DND-41 (cell line): ENCODE measurements at regions not wholly inside any gene's neighbourhood (a gene's known extent, or its start where the extent isn't known, plus 50 kb on each side); places are given as distances from the start of the nearest gene placed in this dataset.
"Not testable (repeated sequence)": the region's sequence is repeated elsewhere in the genome, so short reads cannot be mapped to it uniquely, and the experiment has no call there.

Source experiments
- ATAC-seq: fragments of 200-7000 bp; cut with Tn5 transposase; 3 replicates; pipeline ENCODE4 v1.9.1; 2021; ENCODE audit warnings: low read depth; ENCODE audit not compliant: insufficient read depth
- DNase-seq: peaks from one replicate; pipeline ENCODE4 v3.0.0-alpha.2; 2020
- H2AFZ ChIP-seq: 2 replicates; pipeline ENCODE4 v1.6.0; 2012; ENCODE audit warnings: low read depth, low read length
- H3K27ac ChIP-seq: 2 replicates; pipeline ENCODE4 v1.5.1; 2012; ENCODE audit warnings: low read length, inconsistent platforms
- H3K27me3 ChIP-seq: fragments of 200-600 bp; sonication (generic); 2 replicates; pipeline ENCODE4 v1.6.0; 2012; ENCODE audit warnings: low read length, mild to moderate bottlenecking, inconsistent platforms; ENCODE audit not compliant: insufficient read depth, poor library complexity
- H3K36me3 ChIP-seq: 2 replicates; pipeline ENCODE4 v1.5.1; 2012; ENCODE audit warnings: low read length, inconsistent platforms; ENCODE audit not compliant: insufficient read depth
- H3K4me1 ChIP-seq: 2 replicates; pipeline ENCODE4 v1.5.1; 2012; ENCODE audit warnings: mild to moderate bottlenecking, low read length; ENCODE audit not compliant: insufficient read depth
- H3K4me2 ChIP-seq: 2 replicates; pipeline ENCODE4 v1.6.0; 2012; ENCODE audit warnings: mild to moderate bottlenecking, moderate library complexity, low read length, inconsistent platforms; ENCODE audit not compliant: insufficient read depth
- H3K4me3 ChIP-seq, 2 experiments: fragments of 200-600 bp in 1 of 2; shearing (Covaris generic) in 1 of 2; 2 replicates each; pipeline ENCODE4 v1.5.1; 2012 to 2016; ENCODE audit warnings: inconsistent platforms in 2 of 2, low read length in 2 of 2, mild to moderate bottlenecking in 2 of 2, low read depth in 1 of 2, moderate library complexity in 1 of 2
- H3K79me2 ChIP-seq: 2 replicates; pipeline ENCODE4 v1.6.0; 2012; ENCODE audit warnings: low read length, inconsistent platforms; ENCODE audit not compliant: insufficient read depth
- H3K9ac ChIP-seq: 2 replicates; pipeline ENCODE4 v1.6.0; 2012; ENCODE audit warnings: low read depth, mild to moderate bottlenecking, inconsistent platforms, low read length, moderate library complexity
- H3K9me3 ChIP-seq: 2 replicates; pipeline ENCODE4 v1.5.1; 2012; ENCODE audit warnings: low read length, moderate library complexity, mild to moderate bottlenecking, inconsistent platforms; ENCODE audit not compliant: insufficient read depth, severe bottlenecking
- H4K20me1 ChIP-seq: 2 replicates; pipeline ENCODE4 v1.6.0; 2012; ENCODE audit warnings: low read length; ENCODE audit not compliant: insufficient read depth
- CTCF ChIP-seq: IDR thresholded peaks from 2 replicates; pipeline ENCODE4 v1.5.1; 2012; ENCODE audit warnings: borderline replicate concordance, low read length, moderate library complexity, mild to moderate bottlenecking; ENCODE audit not compliant: poor library complexity, severe bottlenecking; ENCODE audit errors: extremely low read depth
- EZH2 ChIP-seq: IDR thresholded peaks from 3 replicates; pipeline ENCODE4 v1.6.1; 2012; ENCODE audit warnings: borderline replicate concordance, low read depth, mild to moderate bottlenecking, moderate library complexity, low read length, inconsistent platforms; ENCODE audit not compliant: severe bottlenecking

GRCh38 chr5:15283076-15283475 is 216.9 kb upstream of the FBXL7 start:
- Histone ChIP-seq H3K9ac (no peak overlapping the region), H3K9me3 (no peaks in the 10 kb centered on the region), H2AFZ (no peak overlapping the region), H3K4me3 (no peak overlapping the region), H3K4me2 (no peak overlapping the region), H3K36me3 (no peaks in the 10 kb centered on the region), H3K27ac (no peak overlapping the region), H4K20me1 (no peaks in the 10 kb centered on the region), H3K4me1 (peaks cover 16% of the 10 kb centered on the region), H3K27me3 (no peaks in the 10 kb centered on the region), H3K79me2 (no peaks in the 10 kb centered on the region)
- TF ChIP-seq EZH2 = no peak
- TF ChIP-seq CTCF = no peak
- ATAC-seq (no peak), DNase-seq (no peak)

GRCh38 chr5:15282611-15283010 is 217.4 kb upstream of the FBXL7 start:
- H4K20me1 ChIP-seq = no peaks in the 10 kb centered on the region
- H3K9me3 ChIP-seq = no peaks in the 10 kb centered on the region
- ATAC-seq (no peak), DNase-seq (no peak)
- H3K79me2 ChIP-seq = no peaks in the 10 kb centered on the region
- no peak overlapping the region for H3K27ac ChIP-seq
- TF ChIP-seq EZH2 (no peak), CTCF (no peak)
- no peak overlapping the region for H2AFZ ChIP-seq
- H3K4me2 ChIP-seq = no peak overlapping the region
- no peaks in the 10 kb centered on the region for H3K27me3 ChIP-seq
- no peaks in the 10 kb centered on the region for H3K36me3 ChIP-seq
- H3K4me3 ChIP-seq = no peak overlapping the region
- peaks cover 16% of the 10 kb centered on the region for H3K4me1 ChIP-seq
- no peak overlapping the region for H3K9ac ChIP-seq

- H3K4me2 ChIP-seq, H3K27ac ChIP-seq, H3K36me3 ChIP-seq, H3K4me1 ChIP-seq, H4K20me1 ChIP-seq, H3K9me3 ChIP-seq, ATAC-seq, H3K27me3 ChIP-seq, H3K4me3 ChIP-seq, H2AFZ ChIP-seq, H3K79me2 ChIP-seq, H3K9ac ChIP-seq: not testable (repeated sequence)
- DNase-seq = peak; percentile 50
These were observed 228.4 kb upstream of the FBXL7 start for GRCh38 chr5:15271596-15271995.

GRCh38 chr5:15267966-15268365 is 232.0 kb upstream of the FBXL7 start:
- DNase-seq (no peak), ATAC-seq (no peak)
- no peak overlapping the region for H3K4me3 ChIP-seq
- no peaks in the 10 kb centered on the region for H3K9me3 ChIP-seq
- H4K20me1 ChIP-seq = no peaks in the 10 kb centered on the region
- H3K4me1 ChIP-seq = no peaks in the 10 kb centered on the region
- H3K27me3 ChIP-seq = no peaks in the 10 kb centered on the region
- no peak overlapping the region for H3K27ac ChIP-seq
- no peaks in the 10 kb centered on the region for H3K79me2 ChIP-seq
- H3K36me3 ChIP-seq = no peaks in the 10 kb centered on the region
- H2AFZ ChIP-seq = no peak overlapping the region
- no peak for TF ChIP-seq EZH2
- no peak for TF ChIP-seq CTCF
- H3K4me2 ChIP-seq = no peak overlapping the region
- no peak overlapping the region for H3K9ac ChIP-seq
